OCI-LY1 (cell line): ENCODE measurements at regions not wholly inside any gene's neighbourhood (a gene's known extent, or its start where the extent isn't known, plus 50 kb on each side); places are given as distances from the start of the nearest gene placed in this dataset.

ENCODE experiments used
- H2AFZ ChIP-seq: fragments of 200-600 bp; sonication (generic), shearing (Covaris generic); 2 replicates; pipeline ENCODE4 v1.6.0; 2014; ENCODE audit warnings: antibody characterized with exemption, mild to moderate bottlenecking, low read length
- H3F3A ChIP-seq: fragments of 200-600 bp; sonication (generic), shearing (Covaris generic); 2 replicates; pipeline ENCODE4 v1.6.0; 2014; ENCODE audit warnings: mild to moderate bottlenecking, antibody characterized with exemption, low read length, moderate library complexity; ENCODE audit not compliant: insufficient read depth
- H3K27ac ChIP-seq: fragments of 200-600 bp; sonication (generic); 2 replicates; pipeline ENCODE4 v1.5.1; 2014; ENCODE audit warnings: low read length, mixed run types, mild to moderate bottlenecking, low read depth; ENCODE audit not compliant: poor library complexity, severe bottlenecking
- H3K27me3 ChIP-seq: fragments of 200-600 bp; sonication (generic); 2 replicates; pipeline ENCODE4 v1.6.0; 2014; ENCODE audit warnings: antibody characterized with exemption, mild to moderate bottlenecking, low read length, moderate library complexity; ENCODE audit not compliant: insufficient read depth
- H3K36me3 ChIP-seq: fragments of 200-600 bp; sonication (generic); 2 replicates; pipeline ENCODE4 v1.6.1; 2014; ENCODE audit warnings: mild to moderate bottlenecking, antibody characterized with exemption, low read length, moderate library complexity, mixed read lengths; ENCODE audit not compliant: insufficient read depth
- H3K4me1 ChIP-seq: fragments of 200-600 bp; sonication (generic); 2 replicates; pipeline ENCODE4 v1.5.1; 2014; ENCODE audit warnings: mild to moderate bottlenecking, low read length, moderate library complexity; ENCODE audit not compliant: insufficient read depth, severe bottlenecking
- H3K4me2 ChIP-seq: fragments of 200-600 bp; sonication (generic), shearing (Covaris generic); 2 replicates; pipeline ENCODE4 v1.6.1; 2014; ENCODE audit warnings: low read length
- H3K4me3 ChIP-seq: fragments of 200-600 bp; sonication (generic); 2 replicates; pipeline ENCODE4 v1.5.1; 2014; ENCODE audit warnings: low read length, low read depth, mild to moderate bottlenecking, mixed read lengths; ENCODE audit not compliant: poor library complexity, severe bottlenecking
- H3K79me2 ChIP-seq: fragments of 200-600 bp; shearing (Covaris generic); 2 replicates; pipeline ENCODE4 v1.6.1; 2016; ENCODE audit warnings: mixed run types, low read length, mixed read lengths; ENCODE audit not compliant: insufficient read depth
- H3K9ac ChIP-seq: fragments of 200-600 bp; sonication (generic), shearing (Covaris generic); 2 replicates; pipeline ENCODE4 v1.6.1; 2014; ENCODE audit warnings: mild to moderate bottlenecking, low read length, mixed read lengths
- H3K9me2 ChIP-seq: fragments of 200-600 bp; sonication (generic), shearing (Covaris generic); 2 replicates; pipeline ENCODE4 v1.6.1; 2014; ENCODE audit warnings: low read depth, mild to moderate bottlenecking, low read length, mixed read lengths
- H3K9me3 ChIP-seq: fragments of 200-600 bp; shearing (Covaris generic); 2 replicates; pipeline ENCODE4 v1.6.1; 2014; ENCODE audit warnings: low read length, mixed read lengths
- H4K20me1 ChIP-seq: fragments of 200-600 bp; sonication (generic), shearing (Covaris generic); 2 replicates; pipeline ENCODE4 v1.6.0; 2016; ENCODE audit warnings: mild to moderate bottlenecking, low read length; ENCODE audit not compliant: insufficient read depth
- CTCF ChIP-seq: fragments of 200-600 bp; sonication (generic), shearing (Covaris generic); IDR thresholded peaks from 2 replicates; pipeline ENCODE4 v1.5.1; 2017; ENCODE audit warnings: mild to moderate bottlenecking, antibody characterized with exemption, low read length, moderate library complexity, mixed read lengths
- EZH2 ChIP-seq: fragments of 200-600 bp; sonication (generic), shearing (Covaris generic); IDR thresholded peaks from 2 replicates; pipeline ENCODE4 v1.8.0; 2017; ENCODE audit warnings: borderline replicate concordance, mixed run types, mild to moderate bottlenecking, antibody characterized with exemption, low read length, moderate library complexity, mixed read lengths

GRCh38 chr22:34904486-34904885, 161.5 kb upstream of the ISX start:
- Histone ChIP-seq H3K4me2 (no peak overlapping the region), H3K79me2 (no peaks in the 10 kb centered on the region), H3K9me3 (no peaks in the 10 kb centered on the region), H3K27ac (no peak overlapping the region), H2AFZ (no peak overlapping the region), H3K4me1 (no peaks in the 10 kb centered on the region), H3K4me3 (no peak overlapping the region), H3F3A (no peaks in the 10 kb centered on the region), H3K36me3 (no peaks in the 10 kb centered on the region), H3K9me2 (no peaks in the 10 kb centered on the region), H4K20me1 (no peaks in the 10 kb centered on the region), H3K27me3 (no peaks in the 10 kb centered on the region), H3K9ac (no peak overlapping the region)
- no peak for TF ChIP-seq EZH2
- no peak for TF ChIP-seq CTCF

GRCh38 chr22:34913826-34914225, 152.1 kb upstream of the ISX start:
- Histone ChIP-seq H3F3A (no peaks in the 10 kb centered on the region), H3K79me2 (no peaks in the 10 kb centered on the region), H3K9me3 (no peaks in the 10 kb centered on the region), H3K27ac (no peak overlapping the region), H3K4me2 (no peak overlapping the region), H3K4me3 (no peak overlapping the region), H4K20me1 (no peaks in the 10 kb centered on the region), H3K9ac (no peak overlapping the region), H3K27me3 (no peaks in the 10 kb centered on the region), H3K36me3 (no peaks in the 10 kb centered on the region), H3K4me1 (no peaks in the 10 kb centered on the region), H2AFZ (no peak overlapping the region), H3K9me2 (no peaks in the 10 kb centered on the region)
- no peak for TF ChIP-seq CTCF

- Histone ChIP-seq H3K9ac (no peak overlapping the region), H3K9me3 (no peaks in the 10 kb centered on the region), H3K36me3 (no peaks in the 10 kb centered on the region), H3K9me2 (no peaks in the 10 kb centered on the region), H3K4me1 (no peaks in the 10 kb centered on the region), H3F3A (no peaks in the 10 kb centered on the region), H3K27ac (no peak overlapping the region), H3K27me3 (no peaks in the 10 kb centered on the region), H3K79me2 (no peaks in the 10 kb centered on the region), H2AFZ (no peak overlapping the region), H3K4me2 (no peak overlapping the region), H4K20me1 (no peaks in the 10 kb centered on the region), H3K4me3 (no peak overlapping the region)
- TF ChIP-seq EZH2: no peak
- TF ChIP-seq CTCF: no peak
These were observed 151.1 kb upstream of the ISX start for GRCh38 chr22:34914846-34915245.
